Activated naive CD8-positive, alpha-beta T cell treated with anti-CD3 and anti-CD28 coated beads, Interleukin-2, amount 10 ng/mL, durations not matched to agents 7 days and 5 days (primary cell): ENCODE measurements at regions not wholly inside any gene's neighbourhood (a gene's known extent, or its start where the extent isn't known, plus 50 kb on each side); places are given as distances from the start of the nearest gene placed in this dataset.
"Not testable (repeated sequence)": the region's sequence is repeated elsewhere in the genome, so short reads cannot be mapped to it uniquely, and the experiment has no call there.

Experiments
- ATAC-seq: fragments of 150-1000 bp; cut with Tn5 transposase; one replicate; pipeline ENCODE4 v1.10.0; 2021; ENCODE audit warnings: low read depth, moderate library complexity
- POLR2A ChIA-PET: fragments of 350-600 bp; sonication (Branson Sonifier 250); formaldehyde crosslinking; loops from one replicate; lab custom pipeline; 2021; ENCODE audit warnings: antibody characterized with exemption; lab: Charles Lee
- DNase-seq: peaks from one replicate; pipeline ENCODE4 v3.0.0; 2021
- H3K27ac Mint-ChIP-seq: one replicate; pipeline ENCODE4 v1.8.0; 2022; ENCODE audit warnings: mild to moderate bottlenecking, mixed read lengths
- H3K27me3 Mint-ChIP-seq: one replicate; pipeline ENCODE4 v1.8.0; 2022; ENCODE audit warnings: mild to moderate bottlenecking, moderate library complexity, mixed read lengths
- H3K36me3 Mint-ChIP-seq: one replicate; pipeline ENCODE4 v1.8.0; 2021; ENCODE audit warnings: mild to moderate bottlenecking, mixed read lengths
- H3K4me1 Mint-ChIP-seq: one replicate; pipeline ENCODE4 v1.8.0; 2021; ENCODE audit warnings: mixed read lengths
- H3K4me3 Mint-ChIP-seq: one replicate; pipeline ENCODE4 v1.8.0; 2022; ENCODE audit warnings: mild to moderate bottlenecking, moderate library complexity, mixed read lengths
- H3K9me3 Mint-ChIP-seq: one replicate; pipeline ENCODE4 v1.8.0; 2021; ENCODE audit warnings: mixed read lengths

- no peaks in the 10 kb centered on the region for H3K9me3 Mint-ChIP-seq
- ATAC-seq (no peak), DNase-seq (no peak)
- H3K4me3 Mint-ChIP-seq = no peak overlapping the region
- POLR2A ChIA-PET = no interaction called here
- H3K4me1 Mint-ChIP-seq = peaks cover 1% of the 10 kb centered on the region
- H3K27me3 Mint-ChIP-seq = peaks cover 2% of the 10 kb centered on the region
- H3K27ac Mint-ChIP-seq = no peak overlapping the region
- H3K36me3 Mint-ChIP-seq = no peaks in the 10 kb centered on the region
Observed at GRCh38 chr21:38623552-38623951, 125.3 kb upstream of the ERG start.

DNA sequence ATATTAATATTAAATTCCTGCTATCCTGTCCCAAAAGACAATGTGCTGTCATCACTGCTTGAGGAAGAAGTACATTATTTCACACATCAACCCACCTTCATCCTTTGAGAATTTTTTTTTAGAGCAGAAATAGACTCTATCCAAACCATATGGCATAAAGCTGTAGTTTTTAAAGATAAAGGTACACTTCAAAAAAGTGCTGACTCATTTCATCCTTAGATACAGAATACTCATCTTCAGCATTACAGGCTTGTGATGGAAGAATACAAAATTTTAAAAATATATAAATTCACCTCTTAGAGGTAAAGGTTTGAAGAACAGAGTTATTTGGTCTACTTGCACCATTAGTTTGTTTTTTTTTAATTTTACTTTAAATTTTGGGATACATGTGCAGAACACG lies 126.7 kb upstream of the ERG start:
- no peaks in the 10 kb centered on the region for H3K9me3 Mint-ChIP-seq
- ATAC-seq (no peak), DNase-seq (no peak)
- H3K4me3 Mint-ChIP-seq = no peak overlapping the region
- H3K27me3 Mint-ChIP-seq = no peaks in the 10 kb centered on the region
- POLR2A ChIA-PET = no interaction called here
- H3K4me1 Mint-ChIP-seq = peaks cover 1% of the 10 kb centered on the region
- H3K27ac Mint-ChIP-seq = no peak overlapping the region
- no peaks in the 10 kb centered on the region for H3K36me3 Mint-ChIP-seq

DNA sequence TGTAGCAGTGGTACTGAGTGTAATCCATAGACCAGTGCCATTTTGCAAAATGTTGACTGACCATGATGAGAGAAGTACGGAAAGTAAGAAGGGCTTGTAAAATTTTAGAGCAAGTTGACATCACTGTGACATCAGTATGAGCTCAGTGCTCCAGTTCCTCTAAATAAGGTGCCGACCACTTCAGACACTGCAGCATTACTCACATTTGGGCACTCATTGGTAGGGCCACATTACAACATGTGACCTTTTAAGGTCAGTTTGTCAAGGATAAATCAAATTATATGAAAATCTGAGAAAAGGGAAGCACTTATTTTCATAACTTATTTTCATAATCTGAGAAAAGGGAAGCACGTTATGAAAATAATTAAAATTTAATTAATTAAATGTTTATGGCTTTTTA lies 128.0 kb upstream of the ERG start:
- Mint-ChIP-seq H3K9me3 (no peaks in the 10 kb centered on the region), H3K27ac (no peak overlapping the region), H3K27me3 (no peaks in the 10 kb centered on the region), H3K4me1 (peaks cover 1% of the 10 kb centered on the region), H3K4me3 (no peak overlapping the region), H3K36me3 (no peaks in the 10 kb centered on the region)
- DNase-seq (no peak), ATAC-seq (no peak)
- POLR2A ChIA-PET = no interaction called here

GRCh38 chr21:38628349-38628748 lies 130.1 kb upstream of the ERG start:
- H3K27ac Mint-ChIP-seq = no peak overlapping the region

DNA sequence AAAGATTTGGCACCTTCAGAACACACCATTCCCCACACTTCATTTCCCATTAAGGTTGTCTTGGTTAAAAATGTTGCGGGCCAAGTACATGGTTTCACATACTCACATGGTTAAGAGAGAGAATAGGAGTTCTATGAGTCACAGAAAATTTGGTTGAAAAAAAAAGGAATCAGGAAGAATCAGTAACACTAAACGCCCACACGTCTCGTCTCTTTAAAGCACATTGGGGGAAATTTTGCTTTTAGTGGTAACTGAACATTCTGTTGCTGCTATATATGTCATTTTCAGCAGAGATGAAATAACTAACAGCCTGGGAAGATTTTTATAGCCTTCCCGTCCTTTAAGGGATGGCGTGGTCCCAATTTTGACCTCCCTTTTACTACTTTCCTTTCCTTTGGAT lies 132.9 kb upstream of the ERG start:
- no peak for ATAC-seq
- Mint-ChIP-seq H3K4me3 (no peak overlapping the region), H3K4me1 (no peaks in the 10 kb centered on the region), H3K36me3 (no peaks in the 10 kb centered on the region), H3K27me3 (no peaks in the 10 kb centered on the region), H3K9me3 (peaks cover 3% of the 10 kb centered on the region), H3K27ac (no peak overlapping the region)
- POLR2A ChIA-PET = no interaction called here
- no peak for DNase-seq

More at GRCh38 chr21:38628349-38628748, 130.1 kb upstream of the ERG start:
- H3K27me3 Mint-ChIP-seq = no peaks in the 10 kb centered on the region
- H3K9me3 Mint-ChIP-seq = peaks cover 1% of the 10 kb centered on the region
- no peak for ATAC-seq
- H3K4me3 Mint-ChIP-seq = no peak overlapping the region
- no peaks in the 10 kb centered on the region for H3K36me3 Mint-ChIP-seq
- DNase-seq = no peak
- POLR2A ChIA-PET = no interaction called here
- H3K4me1 Mint-ChIP-seq = peaks cover 1% of the 10 kb centered on the region

GRCh38 chr21:38631676-38632075 lies 133.4 kb upstream of the ERG start:
- no peak for DNase-seq
- H3K27ac Mint-ChIP-seq = no peak overlapping the region
- POLR2A ChIA-PET = no interaction called here
- H3K36me3 Mint-ChIP-seq = no peaks in the 10 kb centered on the region
- ATAC-seq = no peak
- H3K27me3 Mint-ChIP-seq = no peaks in the 10 kb centered on the region
- H3K9me3 Mint-ChIP-seq = peaks cover 3% of the 10 kb centered on the region
- H3K4me1 Mint-ChIP-seq = no peaks in the 10 kb centered on the region
- no peak overlapping the region for H3K4me3 Mint-ChIP-seq

DNA sequence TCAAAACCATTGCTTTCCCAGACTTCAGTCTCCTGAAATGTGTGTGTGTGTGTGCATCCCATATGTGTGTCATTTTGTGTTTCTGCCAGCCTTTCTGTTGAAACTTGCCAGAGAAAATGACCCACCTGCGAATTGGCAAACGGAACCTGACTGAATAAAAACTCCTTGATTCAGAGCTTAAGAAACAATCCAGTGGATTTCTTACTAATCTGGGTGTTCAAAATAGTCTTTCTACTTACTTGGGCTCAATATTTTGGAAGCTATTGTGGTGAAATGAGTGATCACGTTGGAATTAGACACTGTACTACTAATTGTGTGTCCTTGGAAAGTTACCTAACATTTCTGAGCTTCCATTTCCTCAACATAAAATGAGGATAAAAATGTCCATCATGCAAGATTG lies 138.9 kb upstream of the ERG start:
- H3K36me3 Mint-ChIP-seq = no peaks in the 10 kb centered on the region
- ATAC-seq = no peak
- peaks cover 6% of the 10 kb centered on the region for H3K4me1 Mint-ChIP-seq
- H3K27me3 Mint-ChIP-seq = peaks cover 6% of the 10 kb centered on the region
- H3K4me3 Mint-ChIP-seq = no peak overlapping the region
- DNase-seq = no peak
- no peak overlapping the region for H3K27ac Mint-ChIP-seq
- POLR2A ChIA-PET = no interaction called here
- peaks cover 7% of the 10 kb centered on the region for H3K9me3 Mint-ChIP-seq

GRCh38 chr21:38639571-38640354 lies 141.5 kb upstream of the ERG start:
- Mint-ChIP-seq H3K36me3 (no peaks in the 10 kb centered on the region), H3K27me3 (peaks cover 9% of the 10 kb centered on the region), H3K9me3 (peaks cover 6% of the 10 kb centered on the region), H3K27ac (no peak overlapping the region), H3K4me1 (peaks cover 6% of the 10 kb centered on the region), H3K4me3 (peak overlapping the region; percentile 49)
- ATAC-seq (no peak), DNase-seq (no peak)
- POLR2A ChIA-PET = no interaction called here

DNA sequence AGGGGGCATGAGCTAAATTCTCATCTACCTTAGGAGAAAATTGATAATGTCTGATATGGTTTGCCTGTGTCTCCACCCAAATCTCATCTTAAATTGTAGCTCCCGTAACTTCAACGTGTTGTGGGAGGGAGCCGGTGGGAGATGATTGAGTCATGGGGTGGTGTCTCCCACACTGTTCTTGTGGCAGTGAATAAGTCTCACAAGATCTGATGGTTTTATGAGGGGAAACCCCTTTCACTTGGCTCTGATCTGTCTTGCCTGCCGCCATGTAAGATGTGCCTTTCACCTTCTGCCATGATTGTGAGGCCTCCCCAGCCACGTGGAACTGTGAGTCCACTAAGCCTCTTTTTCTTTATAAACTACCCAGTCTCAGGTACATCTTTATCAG lies 142.1 kb upstream of the ERG start:
- ATAC-seq, H3K27ac Mint-ChIP-seq, H3K9me3 Mint-ChIP-seq, H3K36me3 Mint-ChIP-seq, H3K4me1 Mint-ChIP-seq, POLR2A ChIA-PET, H3K4me3 Mint-ChIP-seq, DNase-seq: not testable (repeated sequence)
- H3K27me3 Mint-ChIP-seq = peaks cover 10% of the 10 kb centered on the region

DNA sequence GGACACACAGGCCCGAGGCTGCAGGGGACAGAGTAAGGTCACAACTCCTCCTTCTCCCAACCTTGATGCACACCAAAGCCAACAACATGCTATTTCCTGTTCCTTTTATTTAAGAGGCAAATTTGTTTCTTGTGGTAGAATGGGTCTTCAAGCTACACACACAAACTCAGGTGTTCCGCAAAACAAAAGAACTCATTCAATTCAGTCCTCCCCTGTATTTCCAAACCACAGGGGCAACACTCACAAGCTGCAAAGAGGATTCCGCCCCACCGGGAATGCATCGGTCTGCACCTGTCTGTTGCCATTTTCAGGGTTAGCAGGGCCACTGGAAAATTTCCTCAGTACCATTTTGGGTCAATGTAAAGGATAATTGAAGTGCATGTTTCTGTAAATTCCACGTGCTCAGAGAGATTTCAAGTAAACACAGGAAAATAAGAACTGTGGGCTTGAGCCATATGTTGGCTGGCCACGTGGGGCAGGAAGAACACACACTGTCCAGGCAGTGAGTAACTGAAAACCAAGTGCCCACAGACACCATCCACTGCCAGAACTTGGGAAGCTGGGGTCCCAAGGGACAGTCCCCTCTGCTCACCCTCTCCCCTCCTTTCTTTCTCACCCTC lies 145.2 kb upstream of the ERG start:
- ATAC-seq (no peak), DNase-seq (no peak)
- POLR2A ChIA-PET = no interaction called here
- Mint-ChIP-seq H3K36me3 (no peaks in the 10 kb centered on the region), H3K27me3 (peaks cover 14% of the 10 kb centered on the region), H3K4me1 (peaks cover 6% of the 10 kb centered on the region), H3K9me3 (peaks cover 2% of the 10 kb centered on the region), H3K27ac (no peak overlapping the region), H3K4me3 (no peak overlapping the region)

GRCh38 chr21:38645282-38645681 lies 147.0 kb upstream of the ERG start:
- Mint-ChIP-seq H3K27me3 (peaks cover 14% of the 10 kb centered on the region), H3K4me1 (no peaks in the 10 kb centered on the region), H3K4me3 (no peak overlapping the region), H3K9me3 (peaks cover 2% of the 10 kb centered on the region), H3K36me3 (no peaks in the 10 kb centered on the region), H3K27ac (no peak overlapping the region)
- POLR2A ChIA-PET = no interaction called here
- DNase-seq (no peak), ATAC-seq (no peak)

- H3K27me3 Mint-ChIP-seq = peaks cover 13% of the 10 kb centered on the region
- H3K9me3 Mint-ChIP-seq = no peaks in the 10 kb centered on the region
- H3K4me1 Mint-ChIP-seq = no peaks in the 10 kb centered on the region
- no peak overlapping the region for H3K27ac Mint-ChIP-seq
- DNase-seq (no peak), ATAC-seq (no peak)
- H3K36me3 Mint-ChIP-seq = no peaks in the 10 kb centered on the region
- H3K4me3 Mint-ChIP-seq = no peak overlapping the region
- POLR2A ChIA-PET = no interaction called here
Observed at GRCh38 chr21:38646213-38646837, 148.0 kb upstream of the ERG start.

GRCh38 chr21:38649120-38649519 lies 150.8 kb upstream of the ERG start:
- ATAC-seq (no peak), DNase-seq (no peak)
- Mint-ChIP-seq H3K27ac (no peak overlapping the region), H3K27me3 (peaks cover 10% of the 10 kb centered on the region), H3K9me3 (no peaks in the 10 kb centered on the region), H3K4me3 (no peak overlapping the region), H3K4me1 (no peaks in the 10 kb centered on the region), H3K36me3 (no peaks in the 10 kb centered on the region)
- POLR2A ChIA-PET = no interaction called here

DNA sequence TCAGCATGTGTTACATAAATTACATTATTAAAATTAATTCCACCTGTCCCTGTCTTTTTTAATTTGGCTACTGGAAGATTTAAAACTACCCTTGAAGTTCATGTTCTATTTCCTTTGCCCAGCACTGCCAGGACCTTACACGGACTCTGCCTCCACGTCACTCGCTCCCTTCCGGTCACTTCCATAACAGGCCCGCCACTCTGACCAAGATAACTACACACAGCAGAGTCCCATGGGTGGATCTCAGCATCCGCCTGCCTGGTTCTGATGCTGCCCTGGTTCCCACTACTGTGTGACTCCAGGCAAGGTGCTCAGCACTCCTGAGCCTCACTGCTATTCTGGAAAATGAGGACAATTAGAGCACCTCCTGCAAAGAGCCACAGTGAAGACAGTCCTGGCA lies 153.3 kb upstream of the ERG start:
- Mint-ChIP-seq H3K9me3 (no peaks in the 10 kb centered on the region), H3K4me1 (no peaks in the 10 kb centered on the region)
- no peak for ATAC-seq

More for the DNA sequence above, 153.3 kb upstream of the ERG start:
- peaks cover 12% of the 10 kb centered on the region for H3K27me3 Mint-ChIP-seq
- H3K4me3 Mint-ChIP-seq = no peak overlapping the region
- POLR2A ChIA-PET = no interaction called here
- H3K36me3 Mint-ChIP-seq = no peaks in the 10 kb centered on the region
- no peak for DNase-seq
- H3K27ac Mint-ChIP-seq = no peak overlapping the region
